ENCODE measurements at regions not wholly inside any gene's neighbourhood (a gene's known extent, or its start where the extent isn't known, plus 50 kb on each side); places are given as distances from the start of the nearest gene placed in this dataset.
"Not testable (repeated sequence)": the region's sequence is repeated elsewhere in the genome, so short reads cannot be mapped to it uniquely, and the experiment has no call there.

- no peak for TF ChIP-seq CTCF (IDR thresholded peaks at IDR 0.05; ENCODE audit: insufficient read depth in 1 of 2, low read depth in 1 of 2, low read length in 1 of 2, severe bottlenecking in 1 of 2, unreplicated experiment in 1 of 2)
- H3K27me3 Mint-ChIP-seq (ENCODE audit: insufficient read depth, unreplicated experiment) = peaks cover 6% of the 10 kb centered on the region
- no peaks in the 10 kb centered on the region for H3K9me3 ChIP-seq
- no peak overlapping the region for H3K4me3 Mint-ChIP-seq (ENCODE audit: unreplicated experiment)
- H3K9me3 Mint-ChIP-seq (ENCODE audit: unreplicated experiment) = no peaks in the 10 kb centered on the region
- no peaks in the 10 kb centered on the region for H3K36me3 Mint-ChIP-seq (ENCODE audit: insufficient read depth, unreplicated experiment)
- H3K4me1 ChIP-seq = no peaks in the 10 kb centered on the region
- intact Hi-C loops (cut with micrococcal nuclease; ENCODE audit: unreplicated experiment) = no loop called here
- no TSS peak for BruUV-seq (replicated peaks)
- H3K4me3 ChIP-seq (ENCODE audit: low read depth, low read length) = no peak overlapping the region
- DNase-seq = no peak
- ChIA-PET POLR2A (no interaction called here), CTCF (no interaction called here)
- H3K27ac Mint-ChIP-seq (ENCODE audit: unreplicated experiment) = no peak overlapping the region
- H3K27me3 ChIP-seq (replicated peaks; ENCODE audit: control insufficient read depth, insufficient read depth, low read length) = no peaks in the 10 kb centered on the region; the same call in 1 of the 2 replicates
- H3K4me1 Mint-ChIP-seq (ENCODE audit: low read depth, unreplicated experiment) = no peaks in the 10 kb centered on the region
- H3K36me3 ChIP-seq (ENCODE audit: control insufficient read depth, insufficient read depth, low read length) = no peaks in the 10 kb centered on the region
Measured at GRCh38 chr2:41334159-41334558, 713.7 kb upstream of the PKDCC start.

GRCh38 chr2:41335573-41335972, 712.2 kb upstream of the PKDCC start:
- H3K9me3 ChIP-seq; H3K36me3 Mint-ChIP-seq (ENCODE audit: insufficient read depth, unreplicated experiment); H3K4me3 ChIP-seq (ENCODE audit: low read depth, low read length); H3K27me3 Mint-ChIP-seq (ENCODE audit: insufficient read depth, unreplicated experiment); H3K36me3 ChIP-seq (ENCODE audit: control insufficient read depth, insufficient read depth, low read length); H3K4me1 Mint-ChIP-seq (ENCODE audit: low read depth, unreplicated experiment); H3K9me3 Mint-ChIP-seq (ENCODE audit: unreplicated experiment); POLR2A ChIA-PET; CTCF ChIA-PET; H3K27ac Mint-ChIP-seq (ENCODE audit: unreplicated experiment); H3K4me3 Mint-ChIP-seq (ENCODE audit: unreplicated experiment); H3K4me1 ChIP-seq; intact Hi-C loops (cut with micrococcal nuclease; ENCODE audit: unreplicated experiment); DNase-seq; BruUV-seq (replicated peaks); H3K27me3 ChIP-seq (replicated peaks; ENCODE audit: control insufficient read depth, insufficient read depth, low read length): not testable (repeated sequence)

GRCh38 chr2:41337956-41338355, 709.9 kb upstream of the PKDCC start:
- H3K4me1 ChIP-seq = no peaks in the 10 kb centered on the region
- H3K4me1 Mint-ChIP-seq (ENCODE audit: low read depth, unreplicated experiment) = no peaks in the 10 kb centered on the region
- no peak overlapping the region for H3K4me3 Mint-ChIP-seq (ENCODE audit: unreplicated experiment)
- no peak for TF ChIP-seq CTCF (IDR thresholded peaks at IDR 0.05; ENCODE audit: insufficient read depth in 1 of 2, low read depth in 1 of 2, low read length in 1 of 2, severe bottlenecking in 1 of 2, unreplicated experiment in 1 of 2)
- intact Hi-C loops (cut with micrococcal nuclease; ENCODE audit: unreplicated experiment) = no loop called here
- CTCF ChIA-PET = no interaction called here
- no peak overlapping the region for H3K4me3 ChIP-seq (ENCODE audit: low read depth, low read length)
- POLR2A ChIA-PET = no interaction called here
- no peaks in the 10 kb centered on the region for H3K36me3 ChIP-seq (ENCODE audit: control insufficient read depth, insufficient read depth, low read length)
- no peaks in the 10 kb centered on the region for H3K9me3 ChIP-seq
- no peaks in the 10 kb centered on the region for H3K9me3 Mint-ChIP-seq (ENCODE audit: unreplicated experiment)
- peaks cover 6% of the 10 kb centered on the region for H3K27me3 Mint-ChIP-seq (ENCODE audit: insufficient read depth, unreplicated experiment)
- H3K27ac Mint-ChIP-seq (ENCODE audit: unreplicated experiment) = no peak overlapping the region
- no TSS peak for BruUV-seq (replicated peaks)
- H3K27me3 ChIP-seq (replicated peaks; ENCODE audit: control insufficient read depth, insufficient read depth, low read length) = no peaks in the 10 kb centered on the region
- no peak for DNase-seq
- H3K36me3 Mint-ChIP-seq (ENCODE audit: insufficient read depth, unreplicated experiment) = no peaks in the 10 kb centered on the region

GRCh38 chr2:41344529-41344928, 703.3 kb upstream of the PKDCC start:
- intact Hi-C loops (cut with micrococcal nuclease; ENCODE audit: unreplicated experiment) = no loop called here
- H3K9me3 Mint-ChIP-seq (ENCODE audit: unreplicated experiment) = no peaks in the 10 kb centered on the region
- DNase-seq = no peak
- Histone ChIP-seq H3K4me3 (ENCODE audit: low read depth, low read length) (no peak overlapping the region), H3K4me1 (no peaks in the 10 kb centered on the region), H3K9me3 (no peaks in the 10 kb centered on the region), H3K36me3 (ENCODE audit: control insufficient read depth, insufficient read depth, low read length) (no peaks in the 10 kb centered on the region), H3K27me3 (replicated peaks; ENCODE audit: control insufficient read depth, insufficient read depth, low read length) (no peaks in the 10 kb centered on the region)
- no peaks in the 10 kb centered on the region for H3K36me3 Mint-ChIP-seq (ENCODE audit: insufficient read depth, unreplicated experiment)
- H3K4me3 Mint-ChIP-seq (ENCODE audit: unreplicated experiment) = no peak overlapping the region
- TF ChIP-seq CTCF (IDR thresholded peaks at IDR 0.05; ENCODE audit: insufficient read depth in 1 of 2, low read depth in 1 of 2, low read length in 1 of 2, severe bottlenecking in 1 of 2, unreplicated experiment in 1 of 2) = no peak
- BruUV-seq (replicated peaks) = no TSS peak
- POLR2A ChIA-PET = no interaction called here
- H3K4me1 Mint-ChIP-seq (ENCODE audit: low read depth, unreplicated experiment) = no peaks in the 10 kb centered on the region
- CTCF ChIA-PET = no interaction called here
- H3K27me3 Mint-ChIP-seq (ENCODE audit: insufficient read depth, unreplicated experiment) = peaks cover 5% of the 10 kb centered on the region
- no peak overlapping the region for H3K27ac Mint-ChIP-seq (ENCODE audit: unreplicated experiment)
